Esophagus (tissue), 2 donors: ENCODE measurements at regions not wholly inside any gene's neighbourhood (a gene's known extent, or its start where the extent isn't known, plus 50 kb on each side); places are given as distances from the start of the nearest gene placed in this dataset.

Experiments
- H3K27ac ChIP-seq, 2 donors: one replicate each; pipeline ENCODE4 v1.5.1; 2013; ENCODE audit warnings: low read depth in 2 of 2, mild to moderate bottlenecking in 2 of 2, inconsistent platforms in 1 of 2, low read length in 1 of 2, moderate library complexity in 1 of 2
- H3K27me3 ChIP-seq, 2 donors: one replicate each; pipeline ENCODE4 v1.6.1; 2013; ENCODE audit warnings: low read length in 2 of 2, control low read depth in 1 of 2, mild to moderate bottlenecking in 1 of 2; ENCODE audit not compliant: insufficient read depth in 2 of 2, control insufficient read depth in 1 of 2
- H3K36me3 ChIP-seq, 2 donors: one replicate each; pipeline ENCODE4 v1.6.1; 2013; ENCODE audit warnings: low read length in 1 of 2; ENCODE audit not compliant: control insufficient read depth in 2 of 2, insufficient read depth in 2 of 2
- H3K4me1 ChIP-seq, 2 donors: one replicate each; pipeline ENCODE4 v1.6.1; 2013; ENCODE audit warnings: low read length in 1 of 2; ENCODE audit not compliant: control insufficient read depth in 2 of 2, insufficient read depth in 2 of 2
- H3K4me3 ChIP-seq, 2 donors: one replicate each; pipeline ENCODE4 v1.5.1; 2013; ENCODE audit warnings: low read length in 2 of 2, mild to moderate bottlenecking in 2 of 2, low read depth in 1 of 2, moderate library complexity in 1 of 2
- H3K9me3 ChIP-seq, 2 donors: one replicate each; pipeline ENCODE4 v1.6.1; 2013; ENCODE audit warnings: mild to moderate bottlenecking in 2 of 2, low read depth in 1 of 2, low read length in 1 of 2, moderate library complexity in 1 of 2; ENCODE audit not compliant: control insufficient read depth in 2 of 2, insufficient read depth in 1 of 2
- WGBS, 2 donors: extraction: QIAGEN DNeasy Blood & Tissue Kit; methylation state at CpG; one replicate each; pipeline ENCODE4 v1.1.7; 2013; 5-methylcytosine and 5-hydroxymethylcytosine counted together
- donor health status: healthy with polysubstance abuse.
- donor health status: Bipolar disorder and iron deficiency.

DNA sequence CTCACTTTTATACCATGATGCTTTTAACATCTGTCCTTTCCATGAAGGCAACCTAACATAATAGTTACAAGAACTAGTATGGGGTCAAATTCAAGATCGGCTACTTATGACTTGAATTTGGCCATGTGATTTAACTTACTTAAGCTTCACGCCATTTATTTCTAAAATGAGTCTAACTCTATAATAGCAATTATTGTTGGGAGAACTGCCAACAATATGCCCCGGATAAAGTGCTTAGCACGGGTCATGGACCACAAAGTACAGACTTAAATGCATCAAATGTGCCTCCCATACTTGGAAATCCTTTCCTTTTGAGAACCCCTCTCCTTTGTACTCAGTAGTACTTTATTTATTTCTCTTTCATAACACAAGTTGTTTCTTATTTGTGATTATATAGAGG is 1603.6 kb upstream of the GOT2 start:
- 62 to 63% methylated on average over 4 of the region's 4 CpGs for WGBS, 2 donors
- H3K27me3 ChIP-seq: no peaks in the 10 kb centered on the region
- no peaks in the 10 kb centered on the region for H3K4me1 ChIP-seq
- no peak overlapping the region for H3K27ac ChIP-seq
- H3K9me3 ChIP-seq: peaks cover 0 to 2% of the 10 kb centered on the region in 2 donors
- H3K4me3 ChIP-seq: no peak overlapping the region
- H3K36me3 ChIP-seq: no peaks in the 10 kb centered on the region

DNA sequence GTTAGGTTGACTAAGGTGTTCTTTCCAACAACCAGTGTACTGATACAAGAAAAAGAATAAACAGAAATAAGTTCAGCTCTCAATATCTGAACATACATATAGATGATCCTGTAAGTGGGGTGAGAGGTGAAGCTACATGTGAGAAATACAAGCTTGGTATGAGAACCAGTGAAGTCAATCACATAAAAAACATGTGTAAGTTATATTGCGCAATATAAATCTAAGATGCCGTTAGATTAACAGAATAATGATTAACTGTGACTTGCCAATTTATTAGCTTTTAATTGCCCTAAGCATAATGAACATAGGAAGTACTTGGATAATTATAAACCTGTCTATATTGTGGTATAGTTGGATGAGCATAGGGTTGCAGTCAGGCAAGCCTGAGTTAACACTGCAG is 1597.1 kb upstream of the GOT2 start:
- H3K9me3 ChIP-seq: peaks cover 2 to 3% of the 10 kb centered on the region in 2 donors
- no peaks in the 10 kb centered on the region for H3K4me1 ChIP-seq
- 38 to 44% methylated on average over 2 of the region's 2 CpGs for WGBS, 2 donors
- H3K4me3 ChIP-seq: no peak overlapping the region
- no peaks in the 10 kb centered on the region for H3K36me3 ChIP-seq
- H3K27ac ChIP-seq: no peak overlapping the region
- H3K27me3 ChIP-seq: no peaks in the 10 kb centered on the region

DNA sequence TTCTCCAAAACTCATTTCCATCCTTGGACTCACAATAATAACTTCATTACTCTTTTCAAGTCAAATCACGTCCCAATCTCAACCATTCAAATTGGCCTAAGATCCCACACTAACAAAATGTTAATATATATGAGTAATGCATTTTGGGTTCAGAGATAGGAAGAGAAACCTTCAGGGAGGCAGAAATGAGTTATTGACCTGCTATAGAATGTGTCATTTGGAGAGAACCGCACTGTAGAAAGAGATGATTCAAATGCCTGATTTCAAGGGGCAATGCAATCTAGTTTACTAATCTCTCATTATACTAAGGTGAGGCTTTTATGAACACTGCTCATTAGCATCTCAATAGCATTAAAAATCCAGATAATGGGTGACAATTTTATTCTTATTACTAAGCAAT is 1595.0 kb upstream of the GOT2 start:
- Histone ChIP-seq H3K27ac (no peak overlapping the region), H3K36me3 (no peaks in the 10 kb centered on the region), H3K27me3 (no peaks in the 10 kb centered on the region), H3K9me3 (peaks cover 2 to 3% of the 10 kb centered on the region in 2 donors), H3K4me1 (no peaks in the 10 kb centered on the region), H3K4me3 (no peak overlapping the region)
- WGBS, 2 donors: 70 to 79% methylated on average over 2 of the region's 2 CpGs

GRCh38 chr16:60328152-60328551 is 1594.0 kb upstream of the GOT2 start:
- Histone ChIP-seq H3K9me3 (peaks cover under 1 to 3% of the 10 kb centered on the region in 2 donors), H3K27me3 (no peaks in the 10 kb centered on the region), H3K4me3 (no peak overlapping the region), H3K36me3 (no peaks in the 10 kb centered on the region), H3K4me1 (no peaks in the 10 kb centered on the region), H3K27ac (no peak overlapping the region)
- WGBS, 2 donors: 78 to 85% methylated on average over 1 of the region's 1 CpG

DNA sequence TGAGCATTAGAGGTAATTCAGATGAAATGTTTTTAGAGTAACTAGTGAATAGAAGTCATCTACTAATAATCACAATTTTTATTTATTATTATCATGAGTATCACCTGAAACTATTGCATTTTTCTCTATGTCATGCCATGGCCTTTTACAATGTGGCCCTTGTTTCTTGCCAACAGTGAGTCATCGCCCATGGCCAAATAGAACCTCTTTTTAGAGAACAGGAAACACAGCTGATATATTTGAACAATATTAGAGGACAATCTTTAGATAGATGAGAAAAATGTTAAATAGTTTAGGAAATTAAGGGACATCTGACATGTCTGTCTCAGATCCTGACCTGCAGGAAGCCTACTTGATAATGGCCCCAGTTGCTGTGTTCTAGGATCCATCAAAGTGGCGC is 1584.4 kb upstream of the GOT2 start:
- H3K27me3 ChIP-seq: no peaks in the 10 kb centered on the region
- no peak overlapping the region for H3K4me3 ChIP-seq
- no peaks in the 10 kb centered on the region for H3K36me3 ChIP-seq
- H3K27ac ChIP-seq: no peak overlapping the region
- WGBS, 2 donors: 85 to 90% methylated on average over 2 of the region's 2 CpGs
- no peaks in the 10 kb centered on the region for H3K4me1 ChIP-seq
- H3K9me3 ChIP-seq: no peaks in the 10 kb centered on the region

DNA sequence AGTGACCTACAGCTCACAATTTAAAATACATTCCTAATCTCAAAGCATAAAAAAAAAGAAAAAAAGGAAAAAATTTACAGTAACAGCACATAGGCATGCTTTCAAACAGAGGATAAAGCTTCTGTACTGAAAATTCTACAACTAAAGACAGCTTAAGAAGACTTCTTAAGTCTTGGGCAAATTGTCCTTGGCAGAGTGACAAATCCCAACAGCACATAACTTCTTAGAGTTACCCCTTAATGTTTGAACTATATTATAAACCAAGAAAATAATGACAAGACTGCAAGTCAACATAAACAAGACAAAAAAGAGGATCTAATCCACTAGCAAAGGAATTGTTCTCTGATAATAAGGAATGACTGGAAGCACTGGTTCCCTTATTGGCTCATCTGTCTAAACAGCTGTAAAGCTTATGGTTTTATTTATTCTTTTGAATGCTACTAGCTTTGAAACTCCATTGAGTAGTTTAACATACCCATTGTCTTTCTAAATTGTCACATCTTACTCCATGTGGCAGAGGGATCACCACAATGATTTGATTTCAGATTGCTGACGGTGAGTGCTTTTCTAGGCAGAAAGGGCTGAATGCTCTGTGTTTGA is 1576.8 kb upstream of the GOT2 start:
- Histone ChIP-seq H3K4me1 (no peaks in the 10 kb centered on the region), H3K27me3 (no peaks in the 10 kb centered on the region), H3K9me3 (no peaks in the 10 kb centered on the region), H3K36me3 (no peaks in the 10 kb centered on the region), H3K4me3 (no peak overlapping the region), H3K27ac (no peak overlapping the region)
- 65 to 75% methylated on average over 1 of the region's 1 CpG for WGBS, 2 donors

DNA sequence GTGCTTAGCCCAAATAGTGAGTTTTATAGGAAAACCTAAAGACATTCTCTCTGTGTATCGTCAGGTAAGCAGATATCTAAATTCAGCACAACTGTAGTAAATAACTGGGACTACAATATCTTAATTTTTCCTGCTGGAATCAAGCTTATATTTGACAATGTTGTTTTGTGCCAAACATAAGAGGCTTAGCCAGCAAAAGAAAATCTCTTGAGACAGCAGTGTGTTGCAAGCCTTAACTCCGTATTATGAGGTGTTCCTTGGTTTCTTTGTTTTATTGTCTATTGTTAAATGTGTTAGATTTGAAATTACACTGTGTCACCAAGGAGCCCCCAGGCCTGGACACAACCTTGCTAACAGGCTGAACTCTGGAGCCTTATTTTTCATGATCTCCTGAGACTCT is 1570.6 kb upstream of the GOT2 start:
- Histone ChIP-seq H3K27me3 (no peaks in the 10 kb centered on the region), H3K4me1 (no peaks in the 10 kb centered on the region), H3K36me3 (no peaks in the 10 kb centered on the region), H3K9me3 (peaks cover 0 to 8% of the 10 kb centered on the region in 2 donors), H3K4me3 (no peak overlapping the region), H3K27ac (no peak overlapping the region)
- WGBS, 2 donors: 50 to 72% methylated on average over 2 of the region's 2 CpGs

DNA sequence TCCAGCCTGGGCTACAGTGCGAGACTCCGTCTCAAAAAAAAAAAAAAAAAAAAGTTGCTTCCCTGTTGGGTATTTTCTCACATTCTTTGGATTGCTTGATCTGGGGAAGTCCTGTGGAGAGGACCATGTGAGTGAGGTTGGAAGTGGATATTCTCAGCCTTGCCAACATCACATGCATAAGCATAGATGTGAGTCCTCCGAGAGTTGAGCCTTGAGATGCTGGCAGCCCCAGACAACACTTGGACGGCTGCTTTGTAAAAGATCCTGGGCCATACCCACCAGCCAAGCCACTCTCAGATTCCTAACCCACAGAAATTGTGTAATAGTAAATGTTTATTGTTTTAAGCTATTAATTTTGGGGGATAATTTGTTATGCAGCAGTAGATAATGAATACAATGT is 1570.0 kb upstream of the GOT2 start:
- Histone ChIP-seq H3K27me3 (no peaks in the 10 kb centered on the region), H3K27ac (no peak overlapping the region), H3K4me1 (no peaks in the 10 kb centered on the region), H3K9me3 (peaks cover 0 to 8% of the 10 kb centered on the region in 2 donors), H3K36me3 (no peaks in the 10 kb centered on the region), H3K4me3 (no peak overlapping the region)
- 90 to 92% methylated on average over 4 of the region's 4 CpGs for WGBS, 2 donors

- no peaks in the 10 kb centered on the region for H3K4me1 ChIP-seq
- no peak overlapping the region for H3K4me3 ChIP-seq
- peaks cover 0 to 8% of the 10 kb centered on the region in 2 donors for H3K9me3 ChIP-seq
- 33 to 52% methylated on average over 2 of the region's 2 CpGs for WGBS, 2 donors
- no peaks in the 10 kb centered on the region for H3K36me3 ChIP-seq
- no peak overlapping the region for H3K27ac ChIP-seq
- H3K27me3 ChIP-seq: no peaks in the 10 kb centered on the region
Observed at GRCh38 chr16:60302676-60303075, 1568.6 kb upstream of the GOT2 start.

- Histone ChIP-seq H3K27me3 (no peaks in the 10 kb centered on the region), H3K4me3 (no peak overlapping the region), H3K9me3 (peaks cover 0 to 8% of the 10 kb centered on the region in 2 donors), H3K36me3 (no peaks in the 10 kb centered on the region), H3K27ac (no peak overlapping the region), H3K4me1 (no peaks in the 10 kb centered on the region)
- 37 to 53% methylated on average over 2 of the region's 2 CpGs for WGBS, 2 donors
Observed at GRCh38 chr16:60302261-60302660, 1568.1 kb upstream of the GOT2 start.
